Pancreas (tissue), 10 donors: ENCODE measurements at regions not wholly inside any gene's neighbourhood (a gene's known extent, or its start where the extent isn't known, plus 50 kb on each side); places are given as distances from the start of the nearest gene placed in this dataset.

Source experiments
- ATAC-seq, 4 donors: fragments of 200-7000 bp; cut with Tn5 transposase; one replicate each; pipeline versions ENCODE4 v1.8.0 to v1.9.1; 2020; ENCODE audit warnings: mild to moderate bottlenecking in 4 of 4, moderate library complexity in 4 of 4
- DNase-seq, 6 donors: peaks; one replicate each; pipeline ENCODE4 v3.0.0-alpha.2; 2020
- FAIRE-seq: peaks from 2 replicates; lab custom pipeline; 2012; peaks lifted over from hg19 to GRCh38; lab: Jason Lieb, UNC
- H3K27ac ChIP-seq, 4 donors: fragments of 200-600 bp; sonication (generic); 1 replicate in 3 of 4; 2 replicates in 1 of 4; pipeline versions ENCODE4 v1.5.0 to v1.8.0; 2020
- H3K27me3 ChIP-seq, 4 donors: fragments of 200-600 bp; one replicate each; pipeline ENCODE4 v1.8.0; 2021
- H3K36me3 ChIP-seq, 3 donors: fragments of 200-600 bp; sonication (generic) in 1 of 3; one replicate each; pipeline versions ENCODE4 v1.5.0 to v1.8.0; 2020 to 2021
- H3K4me1 ChIP-seq, 3 donors: fragments of 200-600 bp; one replicate each; pipeline ENCODE4 v1.8.0; 2021
- H3K4me3 ChIP-seq, 4 donors: fragments of 200-600 bp; sonication (generic) in 2 of 4; one replicate each; pipeline versions ENCODE4 v1.5.0 to v1.8.0; 2020 to 2021
- H3K9me3 ChIP-seq, 4 donors: fragments of 200-600 bp; one replicate each; pipeline ENCODE4 v1.8.0; 2021
- CTCF ChIP-seq, 4 donors: fragments of 200-600 bp; sonication (generic) in 3 of 4; IDR thresholded peaks; one replicate each; pipeline versions ENCODE4 v1.5.0 to v1.8.0; 2021; ENCODE audit warnings: antibody characterized with exemption in 4 of 4
- WGBS, 2 donors: extraction: QIAGEN DNeasy Blood & Tissue Kit; methylation state at CpG; one replicate each; pipeline ENCODE4 v1.1.7; 2013; 5-methylcytosine and 5-hydroxymethylcytosine counted together
- intact Hi-C, 3 donors: fragments of 100-400 bp; cut with DNase I; formaldehyde crosslinking; loops; one replicate each; pipeline versions ENCODE4 v1.11.1 to v1.14.2; 2022
- donor health status: healthy with polysubstance abuse.
- donor health status: DM: no; HTN: no; CAD: no; lungs with moderate emphysema.
- donor health status: DM: no; HTN: no; CAD: no.
- donor health status: control.
- donor health status: control.
- donor health status: Bipolar disorder and iron deficiency.
- donor health status: DM: yes; HTN: yes; CAD: no.
- donor health status: DM: no; HTN: no; CAD: no.
- donor health status: DM: no; HTN: no; CAD: no.
- donor health status: DM: yes; HTN: yes; CAD: no.

GRCh38 chr4:115355329-115355728 is 241.9 kb upstream of the NDST4 start:
- FAIRE-seq (no peak), ATAC-seq (no peak), DNase-seq (peak in 2 of 6 donors; percentile 26 to 31)
- TF ChIP-seq CTCF (IDR thresholded peaks at IDR 0.05), result no peak
- 59 to 66% methylated on average over 3 of the region's 3 CpGs for WGBS, 2 donors
- no peak overlapping the region for H3K4me3 ChIP-seq
- no peaks in the 10 kb centered on the region for H3K36me3 ChIP-seq
- H3K4me1 ChIP-seq, result no peaks in the 10 kb centered on the region
- H3K27me3 ChIP-seq, result no peaks in the 10 kb centered on the region
- H3K9me3 ChIP-seq, result no peaks in the 10 kb centered on the region
- intact Hi-C loops, result no loop called here
- no peak overlapping the region for H3K27ac ChIP-seq

GRCh38 chr4:115353370-115353769 is 239.9 kb upstream of the NDST4 start:
- no peak for TF ChIP-seq CTCF (IDR thresholded peaks at IDR 0.05)
- intact Hi-C loops, result no loop called here
- Histone ChIP-seq H3K4me1 (no peaks in the 10 kb centered on the region), H3K27ac (no peak overlapping the region), H3K4me3 (no peak overlapping the region), H3K27me3 (no peaks in the 10 kb centered on the region), H3K9me3 (no peaks in the 10 kb centered on the region), H3K36me3 (no peaks in the 10 kb centered on the region)
- ATAC-seq, result no peak
- DNase-seq, result no peak
- WGBS, 2 donors, result 88% methylated on average over 1 of the region's 1 CpG
- no peak for FAIRE-seq

- no peaks in the 10 kb centered on the region for H3K4me1 ChIP-seq
- no peak for ATAC-seq
- H3K36me3 ChIP-seq, result no peaks in the 10 kb centered on the region
- H3K27me3 ChIP-seq, result no peaks in the 10 kb centered on the region
- intact Hi-C loops, result no loop called here
- no peak for DNase-seq
- H3K4me3 ChIP-seq, result no peak overlapping the region
- no peak for FAIRE-seq
- no peaks in the 10 kb centered on the region for H3K9me3 ChIP-seq
- H3K27ac ChIP-seq, result no peak overlapping the region
- TF ChIP-seq CTCF (IDR thresholded peaks at IDR 0.05), result no peak
Measured at GRCh38 chr4:115343171-115343570, 229.8 kb upstream of the NDST4 start.

- DNase-seq (no peak), FAIRE-seq (no peak), ATAC-seq (no peak)
- Histone ChIP-seq H3K9me3 (no peaks in the 10 kb centered on the region), H3K4me1 (no peaks in the 10 kb centered on the region), H3K27me3 (no peaks in the 10 kb centered on the region), H3K36me3 (no peaks in the 10 kb centered on the region), H3K27ac (no peak overlapping the region), H3K4me3 (no peak overlapping the region)
- intact Hi-C loops, result no loop called here
- 69 to 79% methylated on average over 4 of the region's 4 CpGs for WGBS, 2 donors
- TF ChIP-seq CTCF (IDR thresholded peaks at IDR 0.05), result no peak
Measured at GRCh38 chr4:115334736-115335411, 221.5 kb upstream of the NDST4 start.

GRCh38 chr4:115332078-115332477 is 218.7 kb upstream of the NDST4 start:
- intact Hi-C loops, result no loop called here
- Histone ChIP-seq H3K4me1 (no peaks in the 10 kb centered on the region), H3K9me3 (no peaks in the 10 kb centered on the region), H3K27ac (no peak overlapping the region), H3K4me3 (no peak overlapping the region), H3K36me3 (no peaks in the 10 kb centered on the region), H3K27me3 (no peaks in the 10 kb centered on the region)
- 38 to 53% methylated on average over 1 of the region's 1 CpG for WGBS, 2 donors
- DNase-seq (no peak), FAIRE-seq (no peak), ATAC-seq (no peak)
- TF ChIP-seq CTCF (IDR thresholded peaks at IDR 0.05), result no peak
